Body of pancreas (tissue), 4 donors: ENCODE measurements at regions not wholly inside any gene's neighbourhood (a gene's known extent, or its start where the extent isn't known, plus 50 kb on each side); places are given as distances from the start of the nearest gene placed in this dataset.

Source experiments
- POLR2A ChIP-seq, 3 donors: fragments of 450-650 bp; IDR thresholded peaks; one replicate each; pipeline ENCODE4 v1.6.1; 2016; ENCODE audit warnings: antibody characterized with exemption in 3 of 3, mild to moderate bottlenecking in 2 of 3
- TF ChIP-seq, protein P1 (sequence below), 7 experiments: fragments of 450-650 bp in 4 of 7; fragments of 200-600 bp in 3 of 7; sonication (generic) in 3 of 7; IDR thresholded peaks; one replicate each; pipeline ENCODE4 v1.5.1; 2016 to 2019; ENCODE audit warnings: antibody characterized with exemption in 7 of 7

DNA sequence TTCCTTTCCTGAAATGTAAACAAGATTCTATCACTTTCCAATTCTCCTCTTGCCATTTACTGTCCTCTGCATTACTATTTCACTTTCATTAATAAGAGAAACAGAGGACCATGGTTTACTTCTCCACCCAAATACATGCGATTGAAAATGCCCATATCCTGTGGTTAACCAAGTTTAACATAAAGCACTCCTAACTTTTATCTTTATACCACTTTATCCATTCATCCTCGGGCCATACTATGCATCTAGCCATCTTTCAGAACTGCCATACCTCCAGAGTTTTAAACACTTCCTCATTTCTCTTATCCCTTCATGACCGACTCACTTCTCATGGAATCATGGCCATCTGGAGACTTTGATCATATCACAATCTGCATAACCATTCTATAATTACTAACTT is 1182.3 kb downstream of the CNTNAP5 start:
- TF ChIP-seq, protein P1, sequence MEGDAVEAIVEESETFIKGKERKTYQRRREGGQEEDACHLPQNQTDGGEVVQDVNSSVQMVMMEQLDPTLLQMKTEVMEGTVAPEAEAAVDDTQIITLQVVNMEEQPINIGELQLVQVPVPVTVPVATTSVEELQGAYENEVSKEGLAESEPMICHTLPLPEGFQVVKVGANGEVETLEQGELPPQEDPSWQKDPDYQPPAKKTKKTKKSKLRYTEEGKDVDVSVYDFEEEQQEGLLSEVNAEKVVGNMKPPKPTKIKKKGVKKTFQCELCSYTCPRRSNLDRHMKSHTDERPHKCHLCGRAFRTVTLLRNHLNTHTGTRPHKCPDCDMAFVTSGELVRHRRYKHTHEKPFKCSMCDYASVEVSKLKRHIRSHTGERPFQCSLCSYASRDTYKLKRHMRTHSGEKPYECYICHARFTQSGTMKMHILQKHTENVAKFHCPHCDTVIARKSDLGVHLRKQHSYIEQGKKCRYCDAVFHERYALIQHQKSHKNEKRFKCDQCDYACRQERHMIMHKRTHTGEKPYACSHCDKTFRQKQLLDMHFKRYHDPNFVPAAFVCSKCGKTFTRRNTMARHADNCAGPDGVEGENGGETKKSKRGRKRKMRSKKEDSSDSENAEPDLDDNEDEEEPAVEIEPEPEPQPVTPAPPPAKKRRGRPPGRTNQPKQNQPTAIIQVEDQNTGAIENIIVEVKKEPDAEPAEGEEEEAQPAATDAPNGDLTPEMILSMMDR (IDR thresholded peaks at IDR 0.05): no peak
- TF ChIP-seq POLR2A (IDR thresholded peaks at IDR 0.05): no peak
